Chondrocyte (in vitro differentiated cells): ENCODE measurements at regions not wholly inside any gene's neighbourhood (a gene's known extent, or its start where the extent isn't known, plus 50 kb on each side); places are given as distances from the start of the nearest gene placed in this dataset.

Source experiments
- DNase-seq: peaks from one replicate; pipeline ENCODE4 v3.0.0; 2021; ENCODE audit warnings: mixed read lengths, low spot score
- H3K27ac Mint-ChIP-seq: one replicate; pipeline ENCODE4 v1.8.0; 2021; ENCODE audit warnings: mild to moderate bottlenecking, moderate library complexity, mixed read lengths; ENCODE audit not compliant: unreplicated experiment
- H3K27me3 Mint-ChIP-seq: 2 replicates; pipeline ENCODE4 v1.8.0; 2021; ENCODE audit warnings: low read depth, mixed read lengths
- H3K36me3 Mint-ChIP-seq: 2 replicates; pipeline ENCODE4 v1.8.0; 2021; ENCODE audit warnings: low read depth, mixed read lengths
- H3K4me1 Mint-ChIP-seq: 2 replicates; pipeline ENCODE4 v1.8.0; 2021; ENCODE audit warnings: low read depth, mild to moderate bottlenecking, mixed read lengths
- H3K4me3 Mint-ChIP-seq: one replicate; pipeline ENCODE4 v1.8.0; 2021; ENCODE audit warnings: mild to moderate bottlenecking, moderate library complexity, mixed read lengths; ENCODE audit not compliant: unreplicated experiment
- H3K9me3 Mint-ChIP-seq: 2 replicates; pipeline ENCODE4 v1.8.0; 2021; ENCODE audit warnings: low read depth, mixed read lengths
- TF ChIP-seq, protein P1 (sequence below): fragments of 200-600 bp; sonication (generic); IDR thresholded peaks from 2 replicates; pipeline ENCODE4 v1.5.0; 2021; ENCODE audit warnings: antibody characterized with exemption, mild to moderate bottlenecking, moderate library complexity

DNA sequence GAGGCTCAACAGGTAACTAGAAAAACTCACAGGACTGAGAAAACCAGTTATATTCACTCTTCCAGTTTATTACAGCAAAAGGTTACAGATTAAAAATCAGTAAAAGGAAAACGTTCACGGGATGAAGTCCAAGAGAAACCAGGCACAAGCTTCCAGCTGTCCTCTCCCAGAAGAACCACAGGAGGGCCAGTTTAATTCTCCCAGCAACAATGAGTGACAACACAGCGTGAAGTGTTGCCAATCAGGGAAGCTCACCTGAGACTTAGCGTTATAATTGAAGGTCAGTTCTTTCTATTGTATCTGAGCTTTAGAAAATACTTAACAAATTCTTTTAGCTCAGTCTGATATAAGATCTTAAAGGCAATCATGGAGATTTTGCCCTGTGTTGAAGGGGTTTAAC is 65.2 kb upstream of the TNR start:
- no peak for DNase-seq
- H3K9me3 Mint-ChIP-seq, result no peaks in the 10 kb centered on the region
- H3K27me3 Mint-ChIP-seq, result peaks cover 3% of the 10 kb centered on the region
- no peak overlapping the region for H3K4me3 Mint-ChIP-seq
- TF ChIP-seq, protein P1, sequence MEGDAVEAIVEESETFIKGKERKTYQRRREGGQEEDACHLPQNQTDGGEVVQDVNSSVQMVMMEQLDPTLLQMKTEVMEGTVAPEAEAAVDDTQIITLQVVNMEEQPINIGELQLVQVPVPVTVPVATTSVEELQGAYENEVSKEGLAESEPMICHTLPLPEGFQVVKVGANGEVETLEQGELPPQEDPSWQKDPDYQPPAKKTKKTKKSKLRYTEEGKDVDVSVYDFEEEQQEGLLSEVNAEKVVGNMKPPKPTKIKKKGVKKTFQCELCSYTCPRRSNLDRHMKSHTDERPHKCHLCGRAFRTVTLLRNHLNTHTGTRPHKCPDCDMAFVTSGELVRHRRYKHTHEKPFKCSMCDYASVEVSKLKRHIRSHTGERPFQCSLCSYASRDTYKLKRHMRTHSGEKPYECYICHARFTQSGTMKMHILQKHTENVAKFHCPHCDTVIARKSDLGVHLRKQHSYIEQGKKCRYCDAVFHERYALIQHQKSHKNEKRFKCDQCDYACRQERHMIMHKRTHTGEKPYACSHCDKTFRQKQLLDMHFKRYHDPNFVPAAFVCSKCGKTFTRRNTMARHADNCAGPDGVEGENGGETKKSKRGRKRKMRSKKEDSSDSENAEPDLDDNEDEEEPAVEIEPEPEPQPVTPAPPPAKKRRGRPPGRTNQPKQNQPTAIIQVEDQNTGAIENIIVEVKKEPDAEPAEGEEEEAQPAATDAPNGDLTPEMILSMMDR, result no peak
- no peak overlapping the region for H3K27ac Mint-ChIP-seq
- H3K36me3 Mint-ChIP-seq, result no peaks in the 10 kb centered on the region
- H3K4me1 Mint-ChIP-seq, result no peaks in the 10 kb centered on the region

DNA sequence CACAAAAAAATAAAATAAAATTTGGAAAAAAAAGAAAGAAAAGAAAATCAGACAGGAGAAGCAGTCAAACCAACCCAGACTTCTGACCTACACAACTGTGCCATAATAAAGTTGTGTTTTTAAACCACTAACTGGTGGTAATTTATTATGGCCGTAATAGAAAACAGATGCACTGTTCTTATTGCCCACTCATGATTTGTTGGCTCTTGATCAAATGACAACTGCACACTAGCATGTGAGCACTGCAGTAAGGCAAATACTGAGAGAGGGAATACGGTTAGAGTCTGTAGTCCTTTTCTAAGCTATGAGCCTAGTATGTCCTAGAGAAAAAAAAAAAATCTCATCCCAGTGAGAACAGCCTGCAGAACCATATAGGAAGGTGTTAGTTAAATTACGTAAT is 61.2 kb upstream of the TNR start:
- no peaks in the 10 kb centered on the region for H3K36me3 Mint-ChIP-seq
- H3K27me3 Mint-ChIP-seq, result peaks cover 4% of the 10 kb centered on the region
- no peak overlapping the region for H3K4me3 Mint-ChIP-seq
- TF ChIP-seq, protein P1, result no peak
- H3K9me3 Mint-ChIP-seq, result no peaks in the 10 kb centered on the region
- DNase-seq, result no peak
- no peak overlapping the region for H3K27ac Mint-ChIP-seq
- H3K4me1 Mint-ChIP-seq, result no peaks in the 10 kb centered on the region

DNA sequence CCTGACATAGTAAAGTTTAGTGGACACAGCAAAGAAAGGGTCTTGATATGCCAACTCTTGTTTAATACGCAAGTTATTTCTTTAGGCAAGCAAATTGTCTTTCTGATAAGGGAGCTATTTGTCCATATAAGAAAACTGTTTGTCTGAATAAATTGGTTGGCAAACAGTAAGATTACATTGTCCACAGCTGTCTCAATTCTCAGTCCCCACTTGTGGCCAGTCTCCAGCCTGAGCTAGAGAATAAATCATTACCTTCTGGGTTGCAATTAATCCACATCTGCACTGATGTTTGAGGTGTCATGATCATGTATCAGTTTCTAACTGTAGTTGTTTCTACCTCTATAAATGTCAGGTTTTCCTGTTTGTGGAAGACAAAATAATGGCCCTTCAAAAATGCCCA is 60.0 kb upstream of the TNR start:
- H3K4me3 Mint-ChIP-seq, result no peak overlapping the region
- peaks cover 1% of the 10 kb centered on the region for H3K27me3 Mint-ChIP-seq
- H3K9me3 Mint-ChIP-seq, result no peaks in the 10 kb centered on the region
- no peaks in the 10 kb centered on the region for H3K4me1 Mint-ChIP-seq
- H3K27ac Mint-ChIP-seq, result no peak overlapping the region
- TF ChIP-seq, protein P1, result no peak
- DNase-seq, result no peak
- no peaks in the 10 kb centered on the region for H3K36me3 Mint-ChIP-seq

DNA sequence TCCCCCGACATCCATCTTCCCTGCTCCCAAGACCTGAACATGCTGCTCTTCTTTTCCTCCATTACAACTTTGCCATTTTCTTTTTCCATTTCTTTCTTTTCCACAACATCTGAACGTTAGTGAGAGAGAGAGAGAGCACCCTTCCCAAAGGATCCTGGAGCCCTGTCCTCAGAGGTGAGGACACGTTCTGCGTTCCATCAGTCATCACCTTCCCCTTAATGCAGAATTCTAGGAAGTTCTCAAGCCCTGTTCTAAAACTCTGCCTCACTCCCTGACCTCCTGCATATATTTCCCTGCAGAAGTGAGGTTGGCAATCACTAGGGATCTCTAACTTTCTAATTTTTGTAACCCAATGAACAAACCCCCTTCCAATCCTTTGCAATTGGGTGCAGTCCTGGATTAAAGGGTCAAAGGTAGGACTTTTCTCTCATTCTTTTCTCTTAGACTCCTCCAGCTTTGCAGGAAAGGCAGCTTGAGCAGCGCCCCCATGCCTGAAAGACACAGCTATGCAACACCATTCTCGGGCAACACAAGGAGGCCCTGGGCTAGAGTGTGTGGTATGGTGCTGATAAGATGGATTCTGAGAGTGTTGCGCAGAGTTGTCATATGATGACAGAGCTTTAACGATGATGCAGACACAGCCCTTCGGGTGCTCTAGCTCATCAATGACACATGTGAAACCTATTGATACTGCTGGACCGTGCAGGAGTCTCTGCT is 59.2 kb upstream of the TNR start:
- H3K36me3 Mint-ChIP-seq, result no peaks in the 10 kb centered on the region
- H3K4me3 Mint-ChIP-seq, result no peak overlapping the region
- TF ChIP-seq, protein P1, result no peak
- H3K4me1 Mint-ChIP-seq, result no peaks in the 10 kb centered on the region
- no peaks in the 10 kb centered on the region for H3K9me3 Mint-ChIP-seq
- peaks cover 1% of the 10 kb centered on the region for H3K27me3 Mint-ChIP-seq
- H3K27ac Mint-ChIP-seq, result no peak overlapping the region
- DNase-seq, result no peak

DNA sequence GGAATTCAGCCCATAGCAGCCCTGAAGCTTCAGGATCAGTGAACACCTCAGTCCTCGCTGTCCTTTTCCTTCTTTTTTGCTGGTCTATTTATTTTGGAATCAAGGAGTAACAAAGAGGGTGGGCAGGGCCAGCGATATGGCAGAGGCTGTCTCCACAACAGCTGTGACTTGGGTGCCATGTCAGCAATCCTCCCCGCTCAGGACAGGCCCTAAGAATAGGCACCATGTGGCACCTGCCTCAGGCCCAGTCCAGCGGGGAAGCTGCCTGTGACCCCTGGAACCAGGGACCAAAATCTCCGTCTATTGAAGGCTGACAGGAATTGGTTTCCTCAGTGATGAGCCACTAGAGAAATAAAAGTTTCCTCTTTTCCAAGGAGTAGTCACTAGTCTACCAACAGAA is 58.6 kb upstream of the TNR start:
- H3K4me3 Mint-ChIP-seq, result no peak overlapping the region
- H3K4me1 Mint-ChIP-seq, result no peaks in the 10 kb centered on the region
- TF ChIP-seq, protein P1, result no peak
- no peak for DNase-seq
- no peaks in the 10 kb centered on the region for H3K9me3 Mint-ChIP-seq
- no peak overlapping the region for H3K27ac Mint-ChIP-seq
- peaks cover 4% of the 10 kb centered on the region for H3K27me3 Mint-ChIP-seq
- no peaks in the 10 kb centered on the region for H3K36me3 Mint-ChIP-seq
